Neuronal stem cell (in vitro differentiated cells): ENCODE measurements at regions not wholly inside any gene's neighbourhood (a gene's known extent, or its start where the extent isn't known, plus 50 kb on each side); places are given as distances from the start of the nearest gene placed in this dataset.

ENCODE experiments used
- DNase-seq: peaks from one replicate; pipeline ENCODE4 v3.0.0-alpha.2; 2013; ENCODE audit warnings: low spot score
- H2AFZ ChIP-seq: one replicate; pipeline ENCODE4 v1.6.1; 2013; ENCODE audit warnings: mild to moderate bottlenecking, low read length, inconsistent platforms
- H2AK5ac ChIP-seq: 2 replicates; pipeline ENCODE4 v1.6.1; 2013; ENCODE audit warnings: low read depth, mild to moderate bottlenecking, inconsistent platforms, low read length, moderate library complexity, mixed read lengths
- H2BK120ac ChIP-seq: 2 replicates; pipeline ENCODE4 v1.6.1; 2013; ENCODE audit warnings: low read depth, mild to moderate bottlenecking, inconsistent platforms, low read length, moderate library complexity, mixed read lengths
- H2BK12ac ChIP-seq: one replicate; pipeline ENCODE4 v1.6.1; 2013; ENCODE audit warnings: low read length, inconsistent platforms
- H2BK15ac ChIP-seq: 2 replicates; pipeline ENCODE4 v1.6.1; 2013; ENCODE audit warnings: mild to moderate bottlenecking, low read length, inconsistent platforms, mixed read lengths
- H2BK5ac ChIP-seq: one replicate; pipeline ENCODE4 v1.6.1; 2013; ENCODE audit warnings: inconsistent platforms, mild to moderate bottlenecking, low read length, moderate library complexity
- H3K14ac ChIP-seq: one replicate; pipeline ENCODE4 v1.6.1; 2013; ENCODE audit warnings: low read length, inconsistent platforms
- H3K18ac ChIP-seq: 2 replicates; pipeline ENCODE4 v1.6.1; 2013; ENCODE audit warnings: low read length, inconsistent platforms
- H3K23ac ChIP-seq: 2 replicates; pipeline ENCODE4 v1.6.1; 2013; ENCODE audit warnings: low read depth, mild to moderate bottlenecking, mixed read lengths, low read length, inconsistent platforms; ENCODE audit not compliant: poor library complexity
- H3K27ac ChIP-seq: replicated peaks from 3 replicates; pipeline ENCODE4 v1.5.1; 2013; ENCODE audit warnings: low read length, inconsistent platforms
- H3K27me3 ChIP-seq, 3 experiments: 2 replicates each; pipeline ENCODE4 v1.6.1; 2013; ENCODE audit warnings: low read length in 3 of 3, mild to moderate bottlenecking in 2 of 3, inconsistent platforms in 1 of 3, low read depth in 1 of 3, mixed read lengths in 1 of 3, moderate library complexity in 1 of 3; ENCODE audit not compliant: control insufficient read depth in 3 of 3, insufficient read depth in 3 of 3
- H3K36me3 ChIP-seq, 2 donors: replicated peaks in 1 of 2; 2 replicates each; pipeline ENCODE4 v1.6.1; 2013; ENCODE audit warnings: low read length in 2 of 2; ENCODE audit not compliant: control insufficient read depth in 2 of 2, insufficient read depth in 2 of 2
- H3K4ac ChIP-seq: 2 replicates; pipeline ENCODE4 v1.6.1; 2013; ENCODE audit warnings: inconsistent platforms, mild to moderate bottlenecking, low read length, moderate library complexity
- H3K4me1 ChIP-seq, 2 donors: 1 replicate in 1 of 2; 2 replicates in 1 of 2; pipeline ENCODE4 v1.6.1; 2013; ENCODE audit warnings: low read length in 2 of 2, low read depth in 1 of 2; ENCODE audit not compliant: control insufficient read depth in 2 of 2, insufficient read depth in 1 of 2
- H3K4me2 ChIP-seq: one replicate; pipeline ENCODE4 v1.6.1; 2013; ENCODE audit warnings: mild to moderate bottlenecking, low read length, inconsistent platforms; ENCODE audit not compliant: insufficient read depth, poor library complexity, severe bottlenecking
- H3K4me3 ChIP-seq, 2 donors: 2 replicates each; pipeline ENCODE4 v1.5.1; 2013; ENCODE audit warnings: low read length in 2 of 2, mild to moderate bottlenecking in 2 of 2, inconsistent platforms in 1 of 2, moderate library complexity in 1 of 2
- H3K79me1 ChIP-seq: one replicate; pipeline ENCODE4 v1.6.1; 2013; ENCODE audit warnings: low read depth, mild to moderate bottlenecking, inconsistent platforms, low read length, moderate library complexity
- H3K9ac ChIP-seq: one replicate; pipeline ENCODE4 v1.6.1; 2013; ENCODE audit warnings: mild to moderate bottlenecking, low read depth, low read length, inconsistent platforms; ENCODE audit not compliant: poor library complexity
- H3K9me3 ChIP-seq, 2 donors: replicated peaks in 1 of 2; 2 replicates each; pipeline versions ENCODE3 to v1.6.1; 2013; ENCODE audit warnings: low read length in 2 of 2, mild to moderate bottlenecking in 2 of 2, inconsistent platforms in 1 of 2, low read depth in 1 of 2, mixed read lengths in 1 of 2, moderate library complexity in 1 of 2; ENCODE audit not compliant: control insufficient read depth in 2 of 2, insufficient read depth in 1 of 2
- H4K8ac ChIP-seq: one replicate; pipeline ENCODE4 v1.6.1; 2013; ENCODE audit warnings: low read depth, mild to moderate bottlenecking, inconsistent platforms, low read length, moderate library complexity
- H4K91ac ChIP-seq: one replicate; pipeline ENCODE4 v1.6.1; 2013; ENCODE audit warnings: low read length, low read depth, mild to moderate bottlenecking, inconsistent platforms; ENCODE audit not compliant: poor library complexity
- WGBS, 2 donors: extraction: QIAGEN DNeasy Blood & Tissue Kit; methylation state at CpG; one replicate each; pipeline ENCODE4 v1.1.7; 2013; ENCODE audit warnings: missing lambda C conversion rate in 2 of 2, mixed read lengths in 1 of 2; ENCODE audit not compliant: insufficient read length in 2 of 2, insufficient replicate concordance in 1 of 2; ENCODE audit errors: extremely low coverage in 2 of 2; 5-methylcytosine and 5-hydroxymethylcytosine counted together

DNA sequence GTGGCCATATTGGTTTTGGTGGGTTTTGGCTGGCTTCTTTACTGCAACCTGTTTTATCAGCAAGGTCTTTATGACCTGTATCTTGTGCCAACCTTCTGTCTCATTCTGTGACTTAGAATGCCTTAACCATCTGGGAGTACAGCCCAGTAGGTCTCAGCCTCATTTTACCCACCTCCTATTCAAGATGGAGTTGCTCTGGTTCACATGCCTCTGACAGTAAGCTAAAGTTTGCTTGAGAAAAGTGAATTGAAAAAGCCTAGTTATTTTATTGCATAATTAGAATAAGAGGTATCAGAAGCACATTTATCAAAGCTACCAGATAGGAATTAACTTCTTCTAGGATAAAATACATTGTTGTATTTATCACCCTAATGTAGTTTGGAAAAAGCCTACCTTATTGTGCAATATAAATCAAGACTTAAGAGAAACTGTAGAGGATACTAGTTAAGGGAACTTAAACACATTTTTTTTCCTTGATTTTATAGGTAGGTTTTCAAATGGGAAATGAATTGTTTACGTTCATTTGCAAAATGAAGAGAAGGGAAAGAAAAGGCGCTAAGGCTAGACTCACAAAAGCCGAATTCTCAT, 202.3 kb upstream of the KCNJ16 start:
- WGBS, 2 donors = no CpG with 5 or more reads among the region's 3 CpGs
- Histone ChIP-seq H3K9ac (no peak overlapping the region), H2AK5ac (no peak overlapping the region), H3K79me1 (no peaks in the 10 kb centered on the region), H3K23ac (no peak overlapping the region), H2BK15ac (no peak overlapping the region), H2BK12ac (no peak overlapping the region), H3K36me3 (no peaks in the 10 kb centered on the region), H3K4me2 (no peak overlapping the region), H3K4me1 (peaks cover 7 to 19% of the 10 kb centered on the region in 2 donors), H2BK120ac (no peak overlapping the region), H3K9me3 (peaks cover 0 to 6% of the 10 kb centered on the region in 2 donors), H3K18ac (no peak overlapping the region), H3K27me3 (no peaks in the 10 kb centered on the region), H3K4ac (no peak overlapping the region), H2BK5ac (no peak overlapping the region), H4K8ac (no peak overlapping the region), H3K27ac (no peak overlapping the region), H3K14ac (no peak overlapping the region), H2AFZ (no peak overlapping the region), H4K91ac (no peak overlapping the region), H3K4me3 (no peak overlapping the region)
- DNase-seq = no peak

DNA sequence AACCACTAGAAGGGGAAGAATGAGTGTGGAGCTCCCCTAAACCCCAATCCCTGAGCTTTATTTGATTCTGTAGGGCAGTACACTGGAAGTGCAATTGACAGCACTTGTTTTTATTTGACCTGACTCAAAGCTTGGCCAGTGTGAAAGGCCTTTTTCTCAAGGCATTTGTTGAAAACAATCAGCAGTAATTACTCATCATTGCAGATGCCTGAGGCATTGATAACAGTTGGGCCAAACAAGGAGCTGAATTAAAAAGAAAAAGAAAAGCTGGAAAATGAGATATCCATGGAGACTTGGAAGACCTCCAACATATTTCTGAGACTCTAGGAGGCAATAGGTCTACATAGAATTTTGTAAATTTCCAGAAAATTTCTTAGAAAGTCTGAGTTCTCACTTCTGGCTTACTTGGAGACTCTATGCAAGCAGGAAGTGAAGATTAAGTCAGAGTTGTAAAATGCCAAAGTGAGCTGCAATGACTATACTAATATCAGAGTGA, 200.8 kb upstream of the KCNJ16 start:
- Histone ChIP-seq H2BK5ac (no peak overlapping the region), H3K27me3 (no peaks in the 10 kb centered on the region), H2AFZ (no peak overlapping the region), H2BK15ac (no peak overlapping the region), H3K36me3 (no peaks in the 10 kb centered on the region), H2AK5ac (no peak overlapping the region), H3K9me3 (peaks cover 0 to 3% of the 10 kb centered on the region in 2 donors), H3K79me1 (no peaks in the 10 kb centered on the region), H3K4me2 (no peak overlapping the region), H3K18ac (no peak overlapping the region), H2BK120ac (no peak overlapping the region), H3K4me3 (no peak overlapping the region), H3K9ac (no peak overlapping the region), H3K4ac (no peak overlapping the region), H3K4me1 (peaks cover 7 to 19% of the 10 kb centered on the region in 2 donors), H3K23ac (no peak overlapping the region), H4K8ac (no peak overlapping the region), H3K27ac (no peak overlapping the region), H4K91ac (no peak overlapping the region), H2BK12ac (no peak overlapping the region), H3K14ac (no peak overlapping the region)
- no peak for DNase-seq

DNA sequence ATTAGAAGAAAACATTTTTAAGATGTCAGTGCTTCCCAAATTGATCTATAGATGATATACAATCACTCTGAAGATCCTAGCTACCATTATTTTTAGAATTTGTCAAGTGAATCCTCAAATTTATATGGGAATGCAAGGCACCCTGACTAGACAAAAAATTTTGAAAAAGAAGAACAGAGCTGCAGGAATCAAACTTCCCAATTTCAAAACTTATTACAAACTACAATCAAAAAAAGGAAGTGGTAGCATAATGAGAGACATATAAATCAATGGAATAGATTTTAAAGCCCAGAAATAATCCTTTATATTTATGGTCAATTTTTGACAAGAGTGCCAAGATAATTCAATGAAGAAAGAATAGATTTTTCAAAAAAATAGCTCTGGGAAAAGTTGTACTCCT, 198.3 kb upstream of the KCNJ16 start:
- Histone ChIP-seq H2BK12ac (no peak overlapping the region), H3K9me3 (peaks cover 0 to 3% of the 10 kb centered on the region in 2 donors)

DNA sequence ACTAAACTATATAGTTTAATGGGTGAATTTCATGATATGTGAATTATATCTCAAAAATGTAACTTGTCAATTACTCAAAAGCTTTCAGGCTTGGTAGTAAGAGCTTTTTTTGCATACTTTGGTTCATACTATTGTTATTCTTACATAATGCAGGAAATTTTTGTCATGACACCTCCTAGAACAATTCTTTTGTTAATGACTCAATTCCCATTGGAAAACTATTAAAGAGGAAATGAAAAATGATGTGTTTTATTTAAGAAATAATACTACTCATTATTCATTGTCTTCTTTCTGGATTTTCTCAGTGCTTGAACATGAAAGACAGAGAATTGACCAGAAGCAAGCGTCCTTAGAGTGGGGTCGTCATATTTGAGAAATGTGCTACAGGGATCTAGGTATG, 196.4 kb upstream of the KCNJ16 start:
- no peak overlapping the region for H4K8ac ChIP-seq
- DNase-seq = no peak
- H2AK5ac ChIP-seq = no peak overlapping the region
- no peak overlapping the region for H4K91ac ChIP-seq
- no peak overlapping the region for H2BK12ac ChIP-seq
- H3K14ac ChIP-seq = no peak overlapping the region
- H3K27ac ChIP-seq = no peak overlapping the region
- no peak overlapping the region for H3K4ac ChIP-seq
- no peak overlapping the region for H3K9ac ChIP-seq
- no peak overlapping the region for H3K4me2 ChIP-seq
- no peak overlapping the region for H2BK15ac ChIP-seq
- H2AFZ ChIP-seq = no peak overlapping the region
- no peaks in the 10 kb centered on the region for H3K79me1 ChIP-seq
- peaks cover 0 to 3% of the 10 kb centered on the region in 2 donors for H3K9me3 ChIP-seq
- no peaks in the 10 kb centered on the region for H3K36me3 ChIP-seq
- no peak overlapping the region for H3K4me3 ChIP-seq
- no CpG with 5 or more reads among the region's 2 CpGs for WGBS, 2 donors
- H3K23ac ChIP-seq = no peak overlapping the region
- H2BK5ac ChIP-seq = no peak overlapping the region
- no peak overlapping the region for H2BK120ac ChIP-seq
- no peak overlapping the region for H3K18ac ChIP-seq
- H3K4me1 ChIP-seq = no peaks in the 10 kb centered on the region
- H3K27me3 ChIP-seq = no peaks in the 10 kb centered on the region

More for the DNA sequence above, 198.3 kb upstream of the KCNJ16 start:
- DNase-seq = no peak
- no peaks in the 10 kb centered on the region for H3K79me1 ChIP-seq
- no peak overlapping the region for H3K4me2 ChIP-seq
- H3K18ac ChIP-seq = no peak overlapping the region
- H3K4ac ChIP-seq = no peak overlapping the region
- H3K4me1 ChIP-seq = no peaks in the 10 kb centered on the region
- H2AK5ac ChIP-seq = no peak overlapping the region
- H3K36me3 ChIP-seq = no peaks in the 10 kb centered on the region
- H2BK5ac ChIP-seq = no peak overlapping the region
- H2BK15ac ChIP-seq = no peak overlapping the region
- no peak overlapping the region for H3K27ac ChIP-seq
- no peak overlapping the region for H3K14ac ChIP-seq
- H4K91ac ChIP-seq = no peak overlapping the region
- H3K4me3 ChIP-seq = no peak overlapping the region
- no peak overlapping the region for H3K23ac ChIP-seq
- no peak overlapping the region for H4K8ac ChIP-seq
- H2BK120ac ChIP-seq = no peak overlapping the region
- no peak overlapping the region for H2AFZ ChIP-seq
- no peaks in the 10 kb centered on the region for H3K27me3 ChIP-seq
- no peak overlapping the region for H3K9ac ChIP-seq
